Heart left ventricle (tissue), 16 donors: ENCODE measurements at regions not wholly inside any gene's neighbourhood (a gene's known extent, or its start where the extent isn't known, plus 50 kb on each side); places are given as distances from the start of the nearest gene placed in this dataset.

Experiments used
- ATAC-seq, 4 donors: fragments of 200-7000 bp; cut with Tn5 transposase; one replicate each; pipeline ENCODE4 v1.9.1; 2020 to 2022; ENCODE audit warnings: moderate library complexity in 4 of 4, mild to moderate bottlenecking in 3 of 4, moderate number of reproducible peaks in 1 of 4
- DNase-seq, 5 donors: peaks; one replicate each; pipeline ENCODE4 v3.0.0-alpha.2; 2020
- H3K27ac ChIP-seq, 12 donors: fragments of 200-600 bp; sonication (generic) in 4 of 12; one replicate each; pipeline versions ENCODE4 v1.5.0 to v1.8.0; 2016 to 2022; ENCODE audit warnings: mild to moderate bottlenecking in 2 of 12
- H3K27me3 ChIP-seq, 9 donors: fragments of 200-600 bp; sonication (generic) in 2 of 9; one replicate each; pipeline versions ENCODE4 v1.5.1 to v1.8.0; 2016 to 2022; ENCODE audit warnings: mild to moderate bottlenecking in 3 of 9
- H3K36me3 ChIP-seq, 9 donors: fragments of 200-600 bp; sonication (generic) in 2 of 9; one replicate each; pipeline versions ENCODE4 v1.5.0 to v1.8.0; 2018 to 2022; ENCODE audit warnings: mild to moderate bottlenecking in 2 of 9
- H3K4me1 ChIP-seq, 12 donors: fragments of 200-600 bp; sonication (generic) in 4 of 12; one replicate each; pipeline versions ENCODE4 v1.5.0 to v1.8.0; 2016 to 2022; ENCODE audit warnings: mild to moderate bottlenecking in 3 of 12
- H3K4me3 ChIP-seq, 12 donors: fragments of 200-600 bp; sonication (generic) in 4 of 12; one replicate each; pipeline versions ENCODE4 v1.5.0 to v1.8.0; 2017 to 2022; ENCODE audit warnings: mild to moderate bottlenecking in 9 of 12, moderate library complexity in 4 of 12
- H3K9me3 ChIP-seq, 12 donors: fragments of 200-600 bp; sonication (generic) in 4 of 12; one replicate each; pipeline versions ENCODE4 v1.5.0 to v1.8.0; 2016 to 2022; ENCODE audit warnings: mild to moderate bottlenecking in 1 of 12
- CTCF ChIP-seq, 12 donors: fragments of 200-600 bp; sonication (generic) in 4 of 12; IDR thresholded peaks; one replicate each; pipeline versions ENCODE4 v1.5.0 to v1.8.0; 2018 to 2022; ENCODE audit warnings: antibody characterized with exemption in 12 of 12, mild to moderate bottlenecking in 5 of 12
- POLR2A ChIP-seq, 2 donors: fragments of 450-650 bp; IDR thresholded peaks; one replicate each; pipeline ENCODE4 v1.6.1; 2017; ENCODE audit warnings: antibody characterized with exemption in 2 of 2, mild to moderate bottlenecking in 2 of 2, moderate library complexity in 2 of 2
- WGBS, 4 donors: extraction: QIAGEN DNeasy Blood & Tissue Kit in 2 of 4; methylation state at CpG; one replicate each; pipeline versions ENCODE4 v1.1.5 to v1.1.7; 2013 to 2018; 5-methylcytosine and 5-hydroxymethylcytosine counted together
- intact Hi-C, 10 donors: fragments of 100-400 bp; cut with DNase I; formaldehyde crosslinking; loops; one replicate each; pipeline versions ENCODE4 v1.11.1 to v1.14.2; 2022
- donor health status: ischemic (EF 13 %, LVEDD 7.1; RV severe dilation, severe dysfunction).
- donor health status: healthy with polysubstance abuse.
- donor health status: DM: no; HTN: yes; CAD: no.
- donor health status: DM: no; HTN: no; CAD: no.
- donor health status: ischemic (EF 25% LVEDD 6.9; RV normal size, moderate dysfunction).
- donor health status: ischemic (EF 25% LVEDD 5.7; RV mildly dilated, moderate dysfunction).
- donor health status: healthy.
- donor health status: DM: yes; HTN: yes; CAD: no.
- donor health status: ischemic (EF 35%, LVEDD 5.7; RV mildly dilated, moderate dysfunction).
- donor health status: nonischemic (EF 11% LVEDD 7.7; RV severe dilation, severe dysfunction).
- donor health status: DM: yes; HTN: yes; CAD: no.
- donor health status: PGD.
- donor health status: ischemic (EF 29% LVEDD 5.4; RV normal size, mild dysfunction).
- donor health status: nonischemic (EF 23%, LVEDD 6.1; RV moderate dilation, normal function).

GRCh38 chr11:115693002-115693401, 188.8 kb upstream of the CADM1 start:
- peaks cover 0 to 13% (median 0%) of the 10 kb centered on the region in 9 donors for H3K27me3 ChIP-seq
- WGBS, 4 donors, result 81 to 93% (median 86%) methylated on average over 3 of the region's 3 CpGs
- H3K4me1 ChIP-seq, result peaks cover 0 to 20% (median 7%) of the 10 kb centered on the region in 12 donors
- TF ChIP-seq CTCF (IDR thresholded peaks at IDR 0.05) (no peak), POLR2A (IDR thresholded peaks at IDR 0.05) (no peak)
- no peak overlapping the region for H3K27ac ChIP-seq
- no peak for ATAC-seq
- H3K4me3 ChIP-seq, result no peak overlapping the region
- no peak for DNase-seq
- no peaks in the 10 kb centered on the region for H3K36me3 ChIP-seq
- no peaks in the 10 kb centered on the region for H3K9me3 ChIP-seq
- intact Hi-C loops, result no loop called here

- intact Hi-C loops, result no loop called here
These were observed 186.8 kb upstream of the CADM1 start for GRCh38 chr11:115691030-115691429.

GRCh38 chr11:115687934-115688333, 183.7 kb upstream of the CADM1 start:
- H3K36me3 ChIP-seq, result no peaks in the 10 kb centered on the region
- intact Hi-C loops, result no loop called here
- DNase-seq (no peak), ATAC-seq (no peak)
- H3K4me1 ChIP-seq, result no peaks in the 10 kb centered on the region
- no peak overlapping the region for H3K27ac ChIP-seq
- 63 to 72% (median 72%) methylated on average over 5 of the region's 5 CpGs for WGBS, 4 donors
- H3K9me3 ChIP-seq, result peaks cover 0 to 4% (median 0%) of the 10 kb centered on the region in 12 donors
- H3K4me3 ChIP-seq, result no peak overlapping the region
- peaks cover 0 to 14% (median 0%) of the 10 kb centered on the region in 9 donors for H3K27me3 ChIP-seq
- TF ChIP-seq POLR2A (IDR thresholded peaks at IDR 0.05) (no peak), CTCF (IDR thresholded peaks at IDR 0.05) (no peak)

More at GRCh38 chr11:115691030-115691429, 186.8 kb upstream of the CADM1 start:
- TF ChIP-seq CTCF (IDR thresholded peaks at IDR 0.05) (no peak), POLR2A (IDR thresholded peaks at IDR 0.05) (no peak)
- peaks cover 0 to 6% (median 2%) of the 10 kb centered on the region in 12 donors for H3K4me1 ChIP-seq
- ATAC-seq (no peak), DNase-seq (no peak)
- WGBS, 4 donors, result 80 to 86% (median 82%) methylated on average over 3 of the region's 3 CpGs
- H3K4me3 ChIP-seq, result no peak overlapping the region
- H3K27ac ChIP-seq, result no peak overlapping the region
- peaks cover 0 to 1% (median 0%) of the 10 kb centered on the region in 12 donors for H3K9me3 ChIP-seq
- no peaks in the 10 kb centered on the region for H3K36me3 ChIP-seq
- peaks cover 0 to 14% (median 0%) of the 10 kb centered on the region in 9 donors for H3K27me3 ChIP-seq

GRCh38 chr11:115684699-115685098, 180.5 kb upstream of the CADM1 start:
- WGBS, 4 donors, result 51 to 72% (median 57%) methylated on average over 8 of the region's 8 CpGs
- H3K36me3 ChIP-seq, result no peaks in the 10 kb centered on the region
- no peak for ATAC-seq

More at GRCh38 chr11:115684699-115685098, 180.5 kb upstream of the CADM1 start:
- Histone ChIP-seq H3K27ac (no peak overlapping the region), H3K4me3 (no peak overlapping the region), H3K9me3 (peaks cover 0 to 4% (median 0%) of the 10 kb centered on the region in 12 donors), H3K4me1 (peaks cover 0 to under 1% (median 0%) of the 10 kb centered on the region in 12 donors), H3K27me3 (peaks cover 0 to 14% (median 0%) of the 10 kb centered on the region in 9 donors)
- no peak for DNase-seq
- intact Hi-C loops, result no loop called here
- no peak for TF ChIP-seq CTCF (IDR thresholded peaks at IDR 0.05)
- TF ChIP-seq POLR2A (IDR thresholded peaks at IDR 0.05), result no peak
